Epithelial cell of esophagus (primary cell): ENCODE measurements at regions not wholly inside any gene's neighbourhood (a gene's known extent, or its start where the extent isn't known, plus 50 kb on each side); places are given as distances from the start of the nearest gene placed in this dataset.
A peak's percentile ranks its signal among the peaks of the same experiment; 100 is the strongest.

Experiments used
- DNase-seq: peaks from one replicate; pipeline ENCODE4 v3.0.0; 2010; ENCODE audit warnings: low read depth
- H3K4me3 ChIP-seq: 2 replicates; pipeline ENCODE4 v1.5.1; 2011; ENCODE audit warnings: mild to moderate bottlenecking, low read length, control low read depth
- TF ChIP-seq, protein P1 (sequence below): IDR thresholded peaks from 2 replicates; pipeline ENCODE4 v1.5.1; 2011; ENCODE audit warnings: low read depth, mild to moderate bottlenecking, low read length, control low read depth, inconsistent platforms; ENCODE audit not compliant: insufficient read depth; ENCODE audit errors: missing control alignments

DNA sequence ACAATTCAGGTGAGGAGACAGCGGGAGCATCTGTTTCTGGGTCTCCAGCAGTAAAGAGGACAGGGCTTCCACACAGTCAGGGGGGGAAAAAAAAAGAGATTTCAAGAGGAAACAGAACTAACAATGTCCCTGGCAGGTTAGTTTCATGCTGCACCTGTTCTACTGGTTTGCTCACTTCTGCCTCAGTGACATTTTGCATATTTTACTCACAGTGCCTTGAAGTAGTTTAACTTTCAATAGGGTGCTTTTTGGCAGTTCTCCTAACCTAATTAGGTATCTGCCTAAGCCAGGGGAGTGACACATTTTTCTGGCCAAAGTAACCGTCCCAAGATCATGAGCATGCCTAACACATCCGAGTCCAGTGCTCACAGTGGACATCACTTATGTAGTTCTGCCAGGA lies 109.0 kb upstream of the ALK start:
- TF ChIP-seq, protein P1, sequence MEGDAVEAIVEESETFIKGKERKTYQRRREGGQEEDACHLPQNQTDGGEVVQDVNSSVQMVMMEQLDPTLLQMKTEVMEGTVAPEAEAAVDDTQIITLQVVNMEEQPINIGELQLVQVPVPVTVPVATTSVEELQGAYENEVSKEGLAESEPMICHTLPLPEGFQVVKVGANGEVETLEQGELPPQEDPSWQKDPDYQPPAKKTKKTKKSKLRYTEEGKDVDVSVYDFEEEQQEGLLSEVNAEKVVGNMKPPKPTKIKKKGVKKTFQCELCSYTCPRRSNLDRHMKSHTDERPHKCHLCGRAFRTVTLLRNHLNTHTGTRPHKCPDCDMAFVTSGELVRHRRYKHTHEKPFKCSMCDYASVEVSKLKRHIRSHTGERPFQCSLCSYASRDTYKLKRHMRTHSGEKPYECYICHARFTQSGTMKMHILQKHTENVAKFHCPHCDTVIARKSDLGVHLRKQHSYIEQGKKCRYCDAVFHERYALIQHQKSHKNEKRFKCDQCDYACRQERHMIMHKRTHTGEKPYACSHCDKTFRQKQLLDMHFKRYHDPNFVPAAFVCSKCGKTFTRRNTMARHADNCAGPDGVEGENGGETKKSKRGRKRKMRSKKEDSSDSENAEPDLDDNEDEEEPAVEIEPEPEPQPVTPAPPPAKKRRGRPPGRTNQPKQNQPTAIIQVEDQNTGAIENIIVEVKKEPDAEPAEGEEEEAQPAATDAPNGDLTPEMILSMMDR, result no peak
- peak; percentile 44 for DNase-seq
- no peak overlapping the region for H3K4me3 ChIP-seq

DNA sequence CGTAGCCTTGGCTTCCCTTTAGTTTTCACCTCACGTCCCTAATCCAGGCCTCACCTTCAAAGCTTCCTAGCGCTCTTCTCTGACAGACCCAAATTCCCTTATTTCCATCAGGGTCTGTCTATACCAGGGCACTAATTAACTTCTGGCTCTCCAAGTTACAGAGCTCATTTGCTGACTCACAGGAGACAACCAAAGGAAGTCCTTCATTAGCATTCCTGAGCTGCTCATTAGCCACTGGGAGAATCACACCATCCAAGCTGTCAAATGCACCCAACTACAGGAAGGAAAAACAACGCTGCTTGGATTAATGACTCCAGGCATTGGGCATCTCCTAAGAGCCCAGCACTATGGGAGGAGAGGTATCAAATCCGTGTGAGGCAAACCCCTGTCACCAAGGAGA lies 109.8 kb upstream of the ALK start:
- H3K4me3 ChIP-seq, result no peak overlapping the region
- peak; percentile 37 for DNase-seq
- TF ChIP-seq, protein P1, result no peak

DNA sequence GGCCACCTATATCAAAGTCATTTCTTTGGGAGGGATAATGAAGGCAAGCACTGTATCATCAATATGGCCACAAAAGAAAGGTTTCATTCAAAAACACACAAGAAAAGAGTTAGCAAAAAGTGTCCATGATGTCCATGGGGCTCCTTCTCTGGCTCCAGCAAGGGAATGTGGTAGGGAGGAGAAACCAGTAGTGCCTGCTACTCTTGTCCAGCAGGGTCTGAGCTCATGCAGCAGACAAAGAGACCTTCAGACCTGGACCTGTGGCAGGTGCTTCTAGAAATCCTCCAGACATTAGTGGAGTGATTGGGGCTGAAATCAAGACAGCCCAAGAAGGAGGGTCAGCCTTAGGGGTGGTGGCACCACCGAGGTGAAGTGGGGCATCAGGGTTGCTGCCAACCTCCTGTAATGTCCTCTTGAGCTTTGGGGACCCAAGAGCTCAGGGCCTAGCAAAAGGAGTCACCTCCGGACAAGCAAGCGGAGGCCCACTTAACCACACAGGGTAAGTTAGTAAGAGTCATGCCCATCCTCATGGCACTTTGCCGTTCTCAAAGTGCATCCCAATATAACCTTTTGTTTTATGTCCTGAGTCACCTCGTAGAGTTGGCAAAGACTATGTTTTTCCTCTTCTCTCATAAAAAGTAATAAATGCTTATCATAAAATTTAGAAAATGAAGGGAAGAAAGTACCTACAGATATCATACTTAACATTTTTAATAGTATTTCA lies 112.6 kb upstream of the YPEL5 start:
- no peak overlapping the region for H3K4me3 ChIP-seq
- TF ChIP-seq, protein P1, result no peak
- DNase-seq, result peak; percentile 50

GRCh38 chr2:30037016-30037415 lies 109.8 kb upstream of the YPEL5 start:
- TF ChIP-seq, protein P1, result no peak
- no peak overlapping the region for H3K4me3 ChIP-seq
- peak; percentile 43 for DNase-seq

DNA sequence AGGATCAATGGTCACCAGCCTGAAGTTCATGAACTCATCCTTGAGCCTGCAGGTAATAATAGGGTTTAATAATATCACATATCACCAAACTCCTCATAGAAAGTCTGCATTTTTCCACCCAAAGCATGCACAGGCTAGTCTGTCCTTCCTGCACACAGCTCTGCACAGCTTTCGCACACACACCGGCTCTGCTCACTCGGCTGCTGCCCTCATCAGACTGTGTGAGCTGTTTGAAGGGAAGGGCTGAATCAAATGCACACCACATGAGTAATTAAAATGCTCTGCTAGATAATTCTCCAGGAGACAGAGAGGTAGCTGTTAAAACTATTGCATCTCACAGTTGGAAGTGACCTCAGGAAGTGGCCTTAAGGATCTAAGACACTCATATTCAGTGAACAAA lies 108.4 kb upstream of the YPEL5 start:
- no peak overlapping the region for H3K4me3 ChIP-seq
- DNase-seq, result peak; percentile 53
- TF ChIP-seq, protein P1, result no peak

DNA sequence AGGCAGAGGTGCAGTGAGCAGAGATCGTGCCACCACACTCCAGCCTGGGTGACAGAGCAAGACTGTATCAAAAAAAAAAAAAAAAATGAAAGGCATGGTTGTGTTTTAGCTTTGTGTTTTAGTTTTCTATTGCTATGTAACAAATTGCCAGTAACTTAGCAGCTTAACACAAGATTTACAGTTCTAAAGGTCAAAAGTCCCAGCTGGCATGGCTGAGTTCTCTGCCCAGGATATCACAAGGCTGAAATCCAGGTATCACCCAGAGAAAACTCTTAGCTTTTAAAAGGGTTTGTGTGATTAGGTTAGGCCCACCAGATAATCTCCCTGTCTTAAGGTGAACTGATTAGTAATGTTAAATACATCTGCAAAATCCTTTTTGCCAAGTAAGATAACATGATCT lies 107.7 kb upstream of the YPEL5 start:
- TF ChIP-seq, protein P1, result no peak
- no peak overlapping the region for H3K4me3 ChIP-seq
- DNase-seq, result no peak

GRCh38 chr2:30040147-30040546 lies 106.7 kb upstream of the YPEL5 start:
- TF ChIP-seq, protein P1, result no peak
- DNase-seq, result no peak
- H3K4me3 ChIP-seq, result no peak overlapping the region
